ENCODE measurements at regions not wholly inside any gene's neighbourhood (a gene's known extent, or its start where the extent isn't known, plus 50 kb on each side); places are given as distances from the start of the nearest gene placed in this dataset.

GRCh38 chr13:22039961-22040360 lies 369.1 kb downstream of the FGF9 start:
- ChIA-PET CTCF (ENCODE audit: low intra/inter-chr PET ratio) (interaction anchor here (0.7 kb wide), 1 partner anchor 124 kb away, joined by 3 read pairs; no protein-coding TSS in a partner anchor), POLR2A (no interaction called here)
- Histone ChIP-seq H3K9ac (ENCODE audit: insufficient read depth in 1 of 2, low read depth in 2 of 2, low read length in 2 of 2) (no peak overlapping the region), H3K4me2 (ENCODE audit: insufficient read depth, low read length) (no peak overlapping the region), H3K36me3 (ENCODE audit: control insufficient read depth, insufficient read depth, low read length) (no peaks in the 10 kb centered on the region), H3K27ac (ENCODE audit: extremely low read depth, low read depth, low read length) (no peak overlapping the region), H3K9me1 (ENCODE audit: control insufficient read depth, insufficient read depth, low read length) (no peaks in the 10 kb centered on the region), H3K9me3 (replicated peaks; ENCODE audit: control insufficient read depth, insufficient read depth, low read depth, low read length) (no peaks in the 10 kb centered on the region), H3K27me3 (ENCODE audit: control insufficient read depth in 2 of 2, insufficient read depth in 2 of 2, low read length in 2 of 2) (no peaks in the 10 kb centered on the region), H3K4me1 (replicated peaks in 1 of 2; ENCODE audit: control insufficient read depth in 2 of 2, insufficient read depth in 2 of 2, low read length in 2 of 2) (no peaks in the 10 kb centered on the region; a peak in 1 of 5 replicates), H4K20me1 (replicated peaks; ENCODE audit: control insufficient read depth, insufficient read depth, low read length) (no peaks in the 10 kb centered on the region), H3K4me3 (no peak overlapping the region), H3K79me2 (ENCODE audit: control insufficient read depth, insufficient read depth, low read length) (no peaks in the 10 kb centered on the region), H2AFZ (ENCODE audit: low read depth, low read length) (no peak overlapping the region)
- intact Hi-C loops (cut with micrococcal nuclease): no loop called here
- no peak for ATAC-seq
- no TSS peak for BruUV-seq (replicated peaks)
- DNase-seq (ENCODE audit: extremely low read depth in 1 of 4, low spot score in 3 of 4): no peak
- in situ Hi-C loops (cut with MboI): no loop called here
- FAIRE-seq: no peak
- TF ChIP-seq CREB1 (IDR thresholded peaks at IDR 0.05) (no peak), CREB1 (CRISPR knock-in tag; IDR thresholded peaks at IDR 0.05) (no peak), CEBPG (CRISPR knock-in tag; IDR thresholded peaks at IDR 0.05) (no peak), CEBPG (tag; conservative IDR thresholded peaks at IDR 0.05 in 1 of 2, IDR thresholded peaks at IDR 0.05 in 1 of 2) (peak; percentile 29 to 68; a peak in 1 of 4 replicates), U2AF1 (optimal IDR thresholded peaks at IDR 0.05; ENCODE audit: low read depth, low read length) (no peak), SIX5 (IDR thresholded peaks at IDR 0.05; ENCODE audit: borderline replicate concordance in 1 of 2, insufficient read depth in 1 of 2, low read depth in 1 of 2, low read length in 2 of 2) (no peak), ZNF512 (tag; IDR thresholded peaks at IDR 0.05) (peak; percentile 68), AFF4 (CRISPR knock-in tag; IDR thresholded peaks at IDR 0.05) (no peak), CEBPB (tag; IDR thresholded peaks at IDR 0.05) (peak; percentile 47; the same call in 1 of the 2 replicates), MCM3 (IDR thresholded peaks at IDR 0.05) (no peak), RBM22 (IDR thresholded peaks at IDR 0.05; ENCODE audit: low read depth, low read length, poor library complexity, severe bottlenecking) (no peak), HNRNPL (IDR thresholded peaks at IDR 0.05; ENCODE audit: low read depth, low read length) (no peak), PHTF2 (CRISPR knock-in tag; IDR thresholded peaks at IDR 0.05) (no peak), TGIF2 (CRISPR knock-in tag; IDR thresholded peaks at IDR 0.05) (no peak), ATF1 (CRISPR knock-in tag; IDR thresholded peaks at IDR 0.05) (no peak), ATF1 (tag; IDR thresholded peaks at IDR 0.05) (no peak), C11orf30 (IDR thresholded peaks at IDR 0.05; ENCODE audit: low read depth) (0 out of 2 replicates have a peak, but pooled peaks have one; percentile 11), RFX5 (IDR thresholded peaks at IDR 0.05; ENCODE audit: low read depth, low read length) (no peak)
- TF ChIP-seq, protein P1, sequence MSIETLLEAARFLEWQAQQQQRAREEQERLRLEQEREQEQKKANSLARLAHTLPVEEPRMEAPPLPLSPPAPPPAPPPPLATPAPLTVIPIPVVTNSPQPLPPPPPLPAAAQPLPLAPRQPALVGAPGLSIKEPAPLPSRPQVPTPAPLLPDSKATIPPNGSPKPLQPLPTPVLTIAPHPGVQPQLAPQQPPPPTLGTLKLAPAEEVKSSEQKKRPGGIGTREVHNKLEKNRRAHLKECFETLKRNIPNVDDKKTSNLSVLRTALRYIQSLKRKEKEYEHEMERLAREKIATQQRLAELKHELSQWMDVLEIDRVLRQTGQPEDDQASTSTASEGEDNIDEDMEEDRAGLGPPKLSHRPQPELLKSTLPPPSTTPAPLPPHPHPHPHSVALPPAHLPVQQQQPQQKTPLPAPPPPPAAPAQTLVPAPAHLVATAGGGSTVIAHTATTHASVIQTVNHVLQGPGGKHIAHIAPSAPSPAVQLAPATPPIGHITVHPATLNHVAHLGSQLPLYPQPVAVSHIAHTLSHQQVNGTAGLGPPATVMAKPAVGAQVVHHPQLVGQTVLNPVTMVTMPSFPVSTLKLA (conservative IDR thresholded peaks at IDR 0.05): no peak
